K562 (cell line): ENCODE measurements at regions not wholly inside any gene's neighbourhood (a gene's known extent, or its start where the extent isn't known, plus 50 kb on each side); places are given as distances from the start of the nearest gene placed in this dataset.

ENCODE experiments used
- ERF ChIP-seq: fragments of 450-650 bp; formaldehyde crosslinking; IDR thresholded peaks from 2 replicates; pipeline ENCODE4 v1.4.0; 2020; ENCODE audit warnings: mild to moderate bottlenecking, mixed read lengths
- FOXJ2 ChIP-seq: fragments of 200-800 bp; sonication (Bioruptor generic); IDR thresholded peaks from 2 replicates; pipeline ENCODE4 v1.6.1; 2016; ENCODE audit warnings: missing genetic modification characterization, missing compliant biosample characterization
- TF ChIP-seq, protein P1 (sequence below): fragments of 450-650 bp; IDR thresholded peaks from 2 replicates; pipeline ENCODE4 v1.6.1; 2016; ENCODE audit warnings: low read depth
- TF ChIP-seq, protein P2 (sequence below): fragments of 450-650 bp; IDR thresholded peaks from 2 replicates; pipeline ENCODE4 v1.6.1; 2016

DNA sequence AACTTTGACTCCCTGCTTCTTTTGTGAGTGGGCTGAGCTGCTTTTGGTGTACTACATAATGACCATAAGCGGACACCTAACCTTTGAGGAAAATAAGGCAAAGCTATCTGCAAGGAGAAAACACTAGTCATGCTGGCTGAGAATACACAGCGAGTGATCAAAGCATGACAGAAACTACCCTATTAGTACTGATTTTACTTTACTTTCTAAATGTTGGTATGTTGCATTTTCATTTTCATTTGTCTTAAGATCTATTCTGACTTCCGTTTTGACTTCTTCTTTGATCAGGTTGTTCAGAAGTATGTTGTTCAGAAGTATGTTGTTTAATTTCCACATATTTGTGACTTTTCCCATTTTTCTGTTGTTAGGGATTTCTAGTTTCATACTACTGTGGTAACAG, 361.1 kb downstream of the TRAM1L1 start (continued):
- TF ChIP-seq, protein P1, sequence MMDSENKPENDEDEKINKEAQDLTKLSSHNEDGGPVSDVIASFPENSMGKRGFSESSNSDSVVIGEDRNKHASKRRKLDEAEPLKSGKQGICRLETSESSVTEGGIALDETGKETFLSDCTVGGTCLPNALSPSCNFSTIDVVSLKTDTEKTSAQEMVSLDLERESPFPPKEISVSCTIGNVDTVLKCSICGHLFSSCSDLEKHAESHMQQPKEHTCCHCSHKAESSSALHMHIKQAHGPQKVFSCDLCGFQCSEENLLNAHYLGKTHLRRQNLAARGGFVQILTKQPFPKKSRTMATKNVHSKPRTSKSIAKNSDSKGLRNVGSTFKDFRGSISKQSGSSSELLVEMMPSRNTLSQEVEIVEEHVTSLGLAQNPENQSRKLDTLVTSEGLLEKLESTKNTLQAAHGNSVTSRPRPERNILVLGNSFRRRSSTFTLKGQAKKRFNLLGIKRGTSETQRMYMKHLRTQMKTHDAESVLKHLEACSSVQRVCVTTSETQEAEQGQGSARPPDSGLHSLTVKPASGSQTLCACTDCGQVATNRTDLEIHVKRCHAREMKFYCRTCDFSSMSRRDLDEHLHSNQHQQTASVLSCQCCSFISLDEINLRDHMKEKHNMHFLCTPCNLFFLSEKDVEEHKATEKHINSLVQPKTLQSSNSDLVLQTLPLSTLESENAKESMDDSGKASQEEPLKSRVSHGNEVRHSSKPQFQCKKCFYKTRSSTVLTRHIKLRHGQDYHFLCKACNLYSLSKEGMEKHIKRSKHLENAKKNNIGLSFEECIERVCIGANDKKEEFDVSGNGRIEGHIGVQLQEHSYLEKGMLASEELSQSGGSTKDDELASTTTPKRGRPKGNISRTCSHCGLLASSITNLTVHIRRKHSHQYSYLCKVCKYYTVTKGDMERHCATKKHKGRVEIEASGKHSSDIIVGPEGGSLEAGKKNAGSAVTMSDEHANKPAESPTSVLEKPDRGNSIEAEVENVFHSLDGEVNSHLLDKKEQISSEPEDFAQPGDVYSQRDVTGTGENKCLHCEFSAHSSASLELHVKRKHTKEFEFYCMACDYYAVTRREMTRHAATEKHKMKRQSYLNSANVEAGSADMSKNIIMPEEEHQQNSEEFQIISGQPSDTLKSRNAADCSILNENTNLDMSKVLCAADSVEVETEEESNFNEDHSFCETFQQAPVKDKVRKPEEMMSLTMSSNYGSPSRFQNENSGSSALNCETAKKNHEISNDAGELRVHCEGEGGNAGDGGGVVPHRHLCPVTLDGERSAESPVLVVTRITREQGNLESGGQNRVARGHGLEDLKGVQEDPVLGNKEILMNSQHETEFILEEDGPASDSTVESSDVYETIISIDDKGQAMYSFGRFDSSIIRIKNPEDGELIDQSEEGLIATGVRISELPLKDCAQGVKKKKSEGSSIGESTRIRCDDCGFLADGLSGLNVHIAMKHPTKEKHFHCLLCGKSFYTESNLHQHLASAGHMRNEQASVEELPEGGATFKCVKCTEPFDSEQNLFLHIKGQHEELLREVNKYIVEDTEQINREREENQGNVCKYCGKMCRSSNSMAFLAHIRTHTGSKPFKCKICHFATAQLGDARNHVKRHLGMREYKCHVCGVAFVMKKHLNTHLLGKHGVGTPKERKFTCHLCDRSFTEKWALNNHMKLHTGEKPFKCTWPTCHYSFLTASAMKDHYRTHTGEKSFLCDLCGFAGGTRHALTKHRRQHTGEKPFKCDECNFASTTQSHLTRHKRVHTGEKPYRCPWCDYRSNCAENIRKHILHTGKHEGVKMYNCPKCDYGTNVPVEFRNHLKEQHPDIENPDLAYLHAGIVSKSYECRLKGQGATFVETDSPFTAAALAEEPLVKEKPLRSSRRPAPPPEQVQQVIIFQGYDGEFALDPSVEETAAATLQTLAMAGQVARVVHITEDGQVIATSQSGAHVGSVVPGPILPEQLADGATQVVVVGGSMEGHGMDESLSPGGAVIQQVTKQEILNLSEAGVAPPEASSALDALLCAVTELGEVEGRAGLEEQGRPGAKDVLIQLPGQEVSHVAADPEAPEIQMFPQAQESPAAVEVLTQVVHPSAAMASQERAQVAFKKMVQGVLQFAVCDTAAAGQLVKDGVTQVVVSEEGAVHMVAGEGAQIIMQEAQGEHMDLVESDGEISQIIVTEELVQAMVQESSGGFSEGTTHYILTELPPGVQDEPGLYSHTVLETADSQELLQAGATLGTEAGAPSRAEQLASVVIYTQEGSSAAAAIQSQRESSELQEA: no peak
- TF ChIP-seq FOXJ2 (tag) (no peak), ERF (CRISPR knock-in tag) (no peak)
- TF ChIP-seq, protein P2, sequence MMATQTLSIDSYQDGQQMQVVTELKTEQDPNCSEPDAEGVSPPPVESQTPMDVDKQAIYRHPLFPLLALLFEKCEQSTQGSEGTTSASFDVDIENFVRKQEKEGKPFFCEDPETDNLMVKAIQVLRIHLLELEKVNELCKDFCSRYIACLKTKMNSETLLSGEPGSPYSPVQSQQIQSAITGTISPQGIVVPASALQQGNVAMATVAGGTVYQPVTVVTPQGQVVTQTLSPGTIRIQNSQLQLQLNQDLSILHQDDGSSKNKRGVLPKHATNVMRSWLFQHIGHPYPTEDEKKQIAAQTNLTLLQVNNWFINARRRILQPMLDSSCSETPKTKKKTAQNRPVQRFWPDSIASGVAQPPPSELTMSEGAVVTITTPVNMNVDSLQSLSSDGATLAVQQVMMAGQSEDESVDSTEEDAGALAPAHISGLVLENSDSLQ: no peak
- TF ChIP-seq, all 486 proteins: peak for 0
